Heart left ventricle (tissue), 16 donors: ENCODE measurements at regions not wholly inside any gene's neighbourhood (a gene's known extent, or its start where the extent isn't known, plus 50 kb on each side); places are given as distances from the start of the nearest gene placed in this dataset.

ENCODE experiments used
- ATAC-seq, 4 donors: fragments of 200-7000 bp; cut with Tn5 transposase; one replicate each; pipeline ENCODE4 v1.9.1; 2020 to 2022; ENCODE audit warnings: moderate library complexity in 4 of 4, mild to moderate bottlenecking in 3 of 4, moderate number of reproducible peaks in 1 of 4
- DNase-seq, 5 donors: peaks; one replicate each; pipeline ENCODE4 v3.0.0-alpha.2; 2020
- H3K27ac ChIP-seq, 12 donors: fragments of 200-600 bp; sonication (generic) in 4 of 12; one replicate each; pipeline versions ENCODE4 v1.5.0 to v1.8.0; 2016 to 2022; ENCODE audit warnings: mild to moderate bottlenecking in 2 of 12
- H3K27me3 ChIP-seq, 9 donors: fragments of 200-600 bp; sonication (generic) in 2 of 9; one replicate each; pipeline versions ENCODE4 v1.5.1 to v1.8.0; 2016 to 2022; ENCODE audit warnings: mild to moderate bottlenecking in 3 of 9
- H3K36me3 ChIP-seq, 9 donors: fragments of 200-600 bp; sonication (generic) in 2 of 9; one replicate each; pipeline versions ENCODE4 v1.5.0 to v1.8.0; 2018 to 2022; ENCODE audit warnings: mild to moderate bottlenecking in 2 of 9
- H3K4me1 ChIP-seq, 12 donors: fragments of 200-600 bp; sonication (generic) in 4 of 12; one replicate each; pipeline versions ENCODE4 v1.5.0 to v1.8.0; 2016 to 2022; ENCODE audit warnings: mild to moderate bottlenecking in 3 of 12
- H3K4me3 ChIP-seq, 12 donors: fragments of 200-600 bp; sonication (generic) in 4 of 12; one replicate each; pipeline versions ENCODE4 v1.5.0 to v1.8.0; 2017 to 2022; ENCODE audit warnings: mild to moderate bottlenecking in 9 of 12, moderate library complexity in 4 of 12
- H3K9me3 ChIP-seq, 12 donors: fragments of 200-600 bp; sonication (generic) in 4 of 12; one replicate each; pipeline versions ENCODE4 v1.5.0 to v1.8.0; 2016 to 2022; ENCODE audit warnings: mild to moderate bottlenecking in 1 of 12
- CTCF ChIP-seq, 12 donors: fragments of 200-600 bp; sonication (generic) in 4 of 12; IDR thresholded peaks; one replicate each; pipeline versions ENCODE4 v1.5.0 to v1.8.0; 2018 to 2022; ENCODE audit warnings: antibody characterized with exemption in 12 of 12, mild to moderate bottlenecking in 5 of 12
- POLR2A ChIP-seq, 2 donors: fragments of 450-650 bp; IDR thresholded peaks; one replicate each; pipeline ENCODE4 v1.6.1; 2017; ENCODE audit warnings: antibody characterized with exemption in 2 of 2, mild to moderate bottlenecking in 2 of 2, moderate library complexity in 2 of 2
- WGBS, 4 donors: extraction: QIAGEN DNeasy Blood & Tissue Kit in 2 of 4; methylation state at CpG; one replicate each; pipeline versions ENCODE4 v1.1.5 to v1.1.7; 2013 to 2018; 5-methylcytosine and 5-hydroxymethylcytosine counted together
- intact Hi-C, 10 donors: fragments of 100-400 bp; cut with DNase I; formaldehyde crosslinking; loops; one replicate each; pipeline versions ENCODE4 v1.11.1 to v1.14.2; 2022
- donor health status: ischemic (EF 13 %, LVEDD 7.1; RV severe dilation, severe dysfunction).
- donor health status: healthy with polysubstance abuse.
- donor health status: DM: no; HTN: yes; CAD: no.
- donor health status: DM: no; HTN: no; CAD: no.
- donor health status: ischemic (EF 25% LVEDD 6.9; RV normal size, moderate dysfunction).
- donor health status: ischemic (EF 25% LVEDD 5.7; RV mildly dilated, moderate dysfunction).
- donor health status: healthy.
- donor health status: DM: yes; HTN: yes; CAD: no.
- donor health status: ischemic (EF 35%, LVEDD 5.7; RV mildly dilated, moderate dysfunction).
- donor health status: nonischemic (EF 11% LVEDD 7.7; RV severe dilation, severe dysfunction).
- donor health status: DM: yes; HTN: yes; CAD: no.
- donor health status: PGD.
- donor health status: ischemic (EF 29% LVEDD 5.4; RV normal size, mild dysfunction).
- donor health status: nonischemic (EF 23%, LVEDD 6.1; RV moderate dilation, normal function).

GRCh38 chr3:168216851-168217250, 121.1 kb upstream of the GOLIM4 start:
- DNase-seq (no peak), ATAC-seq (no peak)
- Histone ChIP-seq H3K27ac (no peak overlapping the region), H3K4me1 (peaks cover 0 to 4% (median 0%) of the 10 kb centered on the region in 12 donors), H3K36me3 (no peaks in the 10 kb centered on the region), H3K4me3 (no peak overlapping the region), H3K27me3 (no peaks in the 10 kb centered on the region), H3K9me3 (no peaks in the 10 kb centered on the region)
- 78 to 87% (median 82%) methylated on average over 3 of the region's 3 CpGs for WGBS, 4 donors
- TF ChIP-seq CTCF (IDR thresholded peaks at IDR 0.05) (no peak), POLR2A (IDR thresholded peaks at IDR 0.05) (no peak)
- intact Hi-C loops: loop anchor here in 1 of 10 donors (10.0 kb wide), 1 partner anchor 398 kb away; no protein-coding TSS in a partner anchor

- WGBS, 4 donors: 68 to 81% (median 74%) methylated on average over 4 of the region's 4 CpGs
- no peaks in the 10 kb centered on the region for H3K27me3 ChIP-seq
- H3K4me1 ChIP-seq: peaks cover 0 to 4% (median 0%) of the 10 kb centered on the region in 12 donors
- no peak for ATAC-seq
- intact Hi-C loops: loop anchor here in 6 of 10 donors (2.0 to 10.0 kb wide), 6 partner anchors 253 to 633 kb away; no protein-coding TSS in a partner anchor
- TF ChIP-seq CTCF (IDR thresholded peaks at IDR 0.05): no peak
- TF ChIP-seq POLR2A (IDR thresholded peaks at IDR 0.05): no peak
- H3K36me3 ChIP-seq: no peaks in the 10 kb centered on the region
- H3K9me3 ChIP-seq: no peaks in the 10 kb centered on the region
- DNase-seq: no peak
- H3K27ac ChIP-seq: no peak overlapping the region
- peak overlapping the region in 1 of 12 donors; percentile 23 for H3K4me3 ChIP-seq
Observed at GRCh38 chr3:168213920-168214319, 118.2 kb upstream of the GOLIM4 start.

- 47 to 57% (median 50%) methylated on average over 3 of the region's 3 CpGs for WGBS, 4 donors
- Histone ChIP-seq H3K36me3 (no peaks in the 10 kb centered on the region), H3K27ac (no peak overlapping the region), H3K4me1 (peaks cover 0 to 4% (median 0%) of the 10 kb centered on the region in 12 donors), H3K9me3 (no peaks in the 10 kb centered on the region), H3K4me3 (no peak overlapping the region), H3K27me3 (no peaks in the 10 kb centered on the region)
- TF ChIP-seq POLR2A (IDR thresholded peaks at IDR 0.05): no peak
- no peak for TF ChIP-seq CTCF (IDR thresholded peaks at IDR 0.05)
- intact Hi-C loops: loop anchor here in 6 of 10 donors (2.0 to 10.0 kb wide), 6 partner anchors 254 to 635 kb away; no protein-coding TSS in a partner anchor
- ATAC-seq (no peak), DNase-seq (peak in 1 of 5 donors; percentile 7)
Observed at GRCh38 chr3:168212664-168213285, 117.1 kb upstream of the GOLIM4 start.

- WGBS, 4 donors: 88 to 97% (median 93%) methylated on average over 4 of the region's 4 CpGs
- DNase-seq (no peak), ATAC-seq (no peak)
- Histone ChIP-seq H3K9me3 (no peaks in the 10 kb centered on the region), H3K36me3 (no peaks in the 10 kb centered on the region), H3K27ac (no peak overlapping the region), H3K4me1 (no peaks in the 10 kb centered on the region), H3K27me3 (no peaks in the 10 kb centered on the region), H3K4me3 (no peak overlapping the region)
- intact Hi-C loops: no loop called here
- no peak for TF ChIP-seq CTCF (IDR thresholded peaks at IDR 0.05)
Observed at GRCh38 chr3:168205451-168205850, 109.7 kb upstream of the GOLIM4 start.
